Stimulated activated CD8-positive, alpha-beta memory T cell treated with anti-CD3 and anti-CD28 coated beads, Interleukin-15, amount 100 ng/mL, for 24 hours (primary cell): ENCODE measurements at regions not wholly inside any gene's neighbourhood (a gene's known extent, or its start where the extent isn't known, plus 50 kb on each side); places are given as distances from the start of the nearest gene placed in this dataset.

Experiments used
- DNase-seq: peaks from one replicate; pipeline ENCODE4 v3.0.0-alpha.2; 2020; ENCODE audit warnings: low read depth

DNA sequence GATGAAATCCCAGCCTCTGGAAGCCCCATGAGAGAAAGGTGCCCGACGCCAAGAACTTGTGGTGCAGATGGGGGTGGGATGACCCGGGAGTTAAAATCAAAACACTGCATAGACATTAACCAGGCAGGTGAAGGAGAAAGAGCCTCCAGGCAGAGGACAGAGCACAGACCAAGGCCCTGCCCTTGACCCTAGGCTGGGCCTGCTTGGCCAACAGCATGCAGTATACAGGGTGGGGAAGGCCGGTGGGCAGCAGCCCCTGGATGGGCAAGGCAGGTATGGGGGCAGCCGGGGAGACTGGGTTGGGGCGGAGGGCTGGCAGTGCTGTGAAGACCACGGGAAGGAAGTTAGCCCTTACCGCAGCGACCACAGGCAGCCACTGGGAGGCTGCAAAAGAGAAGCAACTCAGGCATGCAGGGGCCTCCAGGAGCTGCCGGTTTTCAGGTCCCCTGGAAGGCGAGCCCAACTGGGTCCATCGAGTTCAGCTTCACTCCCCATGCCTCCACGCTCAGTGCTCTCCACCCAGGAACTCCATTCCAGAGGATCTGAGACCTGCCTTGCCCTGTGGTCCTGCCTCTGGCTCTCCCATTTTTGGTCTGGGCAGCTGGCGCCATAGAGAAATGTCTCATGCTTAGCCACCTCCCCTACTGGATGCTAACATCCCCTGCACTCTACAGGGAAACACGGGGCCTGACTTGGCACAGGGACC is 81.2 kb downstream of the C16orf95 start:
- DNase-seq, result no peak

DNA sequence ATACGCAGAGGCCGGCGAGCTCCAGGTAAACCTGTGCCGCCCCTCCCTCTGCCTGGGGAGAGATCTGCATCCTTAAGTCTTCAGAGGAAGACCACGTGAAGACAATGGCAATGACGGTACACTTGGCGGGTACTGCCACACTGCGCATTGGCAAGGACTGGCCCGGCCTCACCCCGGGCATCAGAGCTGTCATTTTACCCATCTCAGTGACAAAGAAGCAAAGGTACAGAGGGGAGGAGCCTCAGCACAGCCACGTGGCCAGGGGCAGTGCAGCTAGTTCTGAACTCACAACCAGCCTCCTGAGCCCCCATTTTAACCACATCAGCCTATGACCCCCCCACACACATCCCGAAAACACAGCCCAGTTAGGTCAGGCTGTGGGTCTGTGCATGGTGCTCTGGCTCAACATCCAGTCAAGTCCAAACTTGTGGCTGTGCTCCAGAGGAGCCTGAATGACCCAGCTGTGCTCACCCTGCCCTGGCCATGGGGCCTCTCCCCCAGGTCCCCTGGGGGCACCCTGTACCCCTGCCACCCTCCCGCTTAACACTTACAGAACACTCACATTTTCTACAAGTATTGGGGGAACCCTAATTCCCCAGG is 80.6 kb downstream of the C16orf95 start:
- no peak for DNase-seq

DNA sequence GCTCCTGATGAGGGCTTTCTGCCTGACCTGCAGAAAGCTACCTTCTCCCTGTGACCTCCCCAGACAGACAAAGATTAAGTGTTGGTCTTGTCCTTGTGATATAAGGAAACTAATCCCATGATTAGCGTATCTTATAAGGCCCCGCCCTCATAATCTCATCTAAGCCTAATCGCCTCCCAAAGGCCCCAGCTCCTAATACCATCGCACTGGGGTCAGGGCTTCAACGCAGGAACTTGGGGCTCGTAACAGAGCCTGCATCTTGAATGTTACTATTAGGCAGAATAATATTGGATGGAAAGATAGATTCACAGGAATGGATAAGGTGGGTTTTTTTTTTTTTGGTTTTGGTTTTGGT is 78.9 kb downstream of the C16orf95 start:
- no peak for DNase-seq

DNA sequence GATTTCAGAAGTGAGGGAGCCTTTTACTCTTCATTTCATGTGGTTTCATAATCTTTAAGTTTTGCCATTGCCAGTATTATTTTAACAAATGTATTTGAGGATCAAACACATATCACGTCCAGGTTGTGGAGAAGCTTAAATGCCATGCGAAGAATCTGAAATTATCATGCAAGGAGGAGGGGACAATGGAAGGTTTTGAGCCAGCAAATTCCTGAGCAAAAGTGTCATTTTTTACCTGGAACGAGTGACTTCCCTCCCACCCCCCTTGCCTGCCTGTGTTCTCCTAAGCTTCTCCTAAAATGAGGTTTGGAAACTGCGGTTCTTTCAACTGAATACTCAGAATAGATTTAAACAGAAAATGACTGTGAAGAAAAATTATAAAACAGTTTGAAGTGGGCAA is 77.6 kb downstream of the C16orf95 start:
- DNase-seq, result no peak

DNA sequence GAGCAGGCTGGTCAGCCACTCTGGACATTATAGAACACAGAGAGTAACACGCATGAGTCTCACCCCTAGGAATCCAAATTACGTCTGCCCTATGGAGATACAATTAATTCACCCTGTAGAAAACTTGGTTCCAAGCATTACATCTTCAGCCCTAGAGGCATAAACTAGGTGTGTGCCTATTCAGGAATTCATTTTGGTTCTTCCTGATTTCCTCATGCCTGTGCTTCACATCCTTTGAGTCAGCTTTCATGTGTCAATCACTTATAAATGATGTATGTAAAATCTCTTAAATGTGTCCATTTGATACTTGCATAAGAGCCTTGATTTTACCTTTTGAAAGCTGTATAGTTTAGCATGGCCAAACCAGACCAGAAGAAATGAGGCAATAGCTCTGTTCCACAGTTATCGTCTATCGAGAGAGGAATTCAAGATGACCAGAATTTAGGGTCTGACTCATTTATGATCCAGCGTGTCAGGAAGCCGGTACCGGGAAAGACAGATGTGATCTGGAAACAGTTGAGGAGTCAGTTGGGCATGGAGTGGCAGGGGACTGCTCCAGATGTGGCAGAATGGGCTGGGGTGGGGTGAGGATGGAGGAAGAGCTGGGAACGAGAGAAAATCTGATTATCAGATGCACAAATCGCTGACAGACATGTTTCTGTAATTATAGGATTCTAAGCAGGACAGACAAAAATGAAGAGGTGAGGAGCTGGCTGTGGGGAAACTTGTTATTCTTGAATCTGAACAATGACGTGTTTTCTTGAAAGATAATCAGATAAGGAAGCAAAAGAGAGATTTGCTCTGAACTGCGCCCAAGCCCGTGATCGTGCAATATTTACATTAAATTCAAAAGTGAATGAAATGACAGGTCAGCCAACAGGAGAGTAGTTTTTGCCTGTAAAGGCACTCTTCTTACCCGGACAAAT is 76.7 kb downstream of the C16orf95 start:
- no peak for DNase-seq

DNA sequence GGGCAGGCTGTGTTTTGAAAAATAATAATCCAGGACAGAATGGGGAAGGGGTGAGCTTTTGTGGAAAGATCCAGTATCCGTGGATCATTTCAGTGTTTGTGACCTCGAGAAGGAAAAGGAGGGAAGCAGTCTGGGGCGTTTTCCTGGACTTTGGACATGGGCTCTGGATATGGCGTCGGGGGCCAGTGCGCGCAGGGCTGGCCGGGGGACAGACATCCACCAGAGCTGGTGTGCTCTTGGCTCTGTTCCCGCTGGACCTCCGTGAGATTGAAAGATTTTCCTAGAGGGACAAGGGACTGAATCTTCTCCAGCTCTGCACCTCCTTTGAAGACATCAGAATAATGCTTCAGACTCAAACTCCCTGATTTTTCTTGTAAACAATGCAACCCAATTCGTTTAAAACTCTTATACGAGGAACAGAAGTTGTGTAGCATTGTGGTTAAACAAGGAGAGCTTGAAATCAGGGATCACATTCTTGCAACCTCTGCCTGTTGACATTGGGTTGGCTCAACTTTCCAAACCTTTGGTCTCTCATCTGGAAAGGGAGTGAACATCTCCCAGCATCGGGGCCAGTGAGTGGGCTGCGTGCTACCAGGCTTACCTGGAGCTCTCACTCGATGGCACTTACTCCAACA is 75.9 kb downstream of the C16orf95 start:
- no peak for DNase-seq

DNA sequence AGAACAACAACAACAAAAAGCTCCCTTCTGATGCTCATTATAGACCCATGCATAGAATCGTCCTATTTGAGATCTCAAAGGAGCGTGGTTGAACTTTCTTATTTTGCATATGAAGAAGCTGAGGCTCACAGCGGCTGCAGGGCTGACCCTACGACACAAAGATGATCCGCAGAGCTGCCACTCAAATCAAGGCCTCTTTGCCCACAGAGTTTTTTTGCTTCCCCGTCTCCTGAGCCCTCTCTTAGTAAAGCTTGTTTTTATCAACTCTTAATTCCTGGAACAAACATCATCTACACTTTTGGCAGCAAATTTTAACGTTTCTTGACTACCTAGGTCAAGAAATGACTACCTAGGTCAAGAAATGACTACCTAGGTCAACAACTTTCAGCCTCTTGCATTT is 73.7 kb downstream of the C16orf95 start:
- no peak for DNase-seq

DNA sequence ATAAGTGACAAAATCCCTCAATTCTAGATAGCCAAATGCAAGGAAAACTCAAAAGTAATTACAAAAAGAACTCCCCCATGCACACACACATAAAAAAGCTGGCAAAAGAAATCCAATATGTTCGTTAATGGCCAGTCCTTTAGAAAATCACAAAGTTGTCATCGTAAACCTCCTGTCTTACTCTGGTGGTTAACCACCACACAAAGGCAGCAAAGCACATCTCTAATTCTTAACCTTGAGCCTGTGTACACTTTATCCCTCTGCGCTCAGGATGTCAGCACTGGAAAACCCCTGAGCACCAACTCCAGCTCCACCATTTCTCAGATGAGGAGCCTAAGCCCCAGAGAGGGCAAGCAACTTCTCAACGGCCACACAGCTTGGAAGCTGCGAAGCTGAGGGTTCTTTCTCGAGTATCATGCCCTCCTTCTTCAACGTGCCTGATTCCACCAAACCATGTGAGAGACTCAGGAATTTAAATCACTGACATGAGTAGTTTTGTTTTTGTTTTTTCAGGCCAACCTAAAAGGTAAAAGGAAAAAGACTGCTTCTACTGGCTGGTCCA is 72.5 kb downstream of the C16orf95 start:
- no peak for DNase-seq

DNA sequence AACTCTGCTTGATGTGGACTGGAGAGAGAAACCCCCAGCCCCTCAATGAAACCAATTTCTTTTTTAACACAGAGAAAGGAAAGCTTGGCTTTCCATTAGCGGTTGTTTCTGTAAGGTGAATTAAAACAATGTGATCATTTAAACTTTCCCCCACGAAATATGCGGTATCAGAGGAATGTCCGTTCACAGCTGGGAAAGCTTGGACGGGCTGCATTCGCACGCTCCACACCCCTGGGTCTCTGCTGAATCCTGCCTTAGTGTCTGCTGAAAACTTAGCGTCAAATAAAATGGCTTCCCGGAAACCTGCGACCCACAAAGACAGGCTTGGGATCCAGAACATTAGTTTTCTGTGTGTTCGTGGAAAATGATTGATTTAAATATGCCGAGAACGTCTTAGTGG is 71.7 kb downstream of the C16orf95 start:
- DNase-seq, result no peak

DNA sequence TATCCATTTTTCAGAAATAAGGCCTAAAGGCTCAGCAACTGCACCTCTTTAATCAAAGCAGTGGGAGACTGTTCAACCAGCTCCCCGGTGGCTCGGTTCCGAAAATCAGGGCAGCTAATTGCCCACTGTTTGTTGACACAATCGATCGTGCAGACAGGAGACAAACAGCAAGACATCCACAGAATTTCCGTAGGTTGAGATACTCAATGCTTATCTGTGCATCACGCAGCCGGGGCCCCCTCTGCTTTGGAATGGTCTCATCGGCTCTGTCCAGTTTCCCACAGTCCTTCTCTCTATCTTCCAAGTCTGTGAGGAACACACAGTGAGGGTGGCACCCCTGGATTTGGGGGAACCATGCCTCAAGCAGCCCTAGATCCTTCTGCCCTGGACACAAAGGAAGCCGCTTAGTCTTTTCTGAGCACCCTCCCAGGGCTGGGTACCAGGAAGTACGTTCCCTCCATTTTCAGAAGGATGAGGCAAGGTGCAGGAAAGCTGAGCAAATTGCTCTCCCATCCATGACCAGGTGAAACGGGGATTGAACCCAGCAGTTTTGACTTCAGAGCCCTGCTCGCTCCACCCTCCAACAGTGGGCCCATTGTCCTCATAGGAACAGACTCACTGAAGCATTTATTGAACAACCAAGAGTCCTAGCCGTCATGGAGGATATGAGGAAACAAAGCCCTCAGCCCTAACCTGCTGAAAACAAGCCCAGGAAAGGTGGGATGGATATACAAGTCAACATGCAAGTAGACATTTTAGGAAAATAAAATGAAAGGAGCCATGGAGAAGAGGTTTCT is 70.7 kb downstream of the C16orf95 start:
- no peak for DNase-seq

DNA sequence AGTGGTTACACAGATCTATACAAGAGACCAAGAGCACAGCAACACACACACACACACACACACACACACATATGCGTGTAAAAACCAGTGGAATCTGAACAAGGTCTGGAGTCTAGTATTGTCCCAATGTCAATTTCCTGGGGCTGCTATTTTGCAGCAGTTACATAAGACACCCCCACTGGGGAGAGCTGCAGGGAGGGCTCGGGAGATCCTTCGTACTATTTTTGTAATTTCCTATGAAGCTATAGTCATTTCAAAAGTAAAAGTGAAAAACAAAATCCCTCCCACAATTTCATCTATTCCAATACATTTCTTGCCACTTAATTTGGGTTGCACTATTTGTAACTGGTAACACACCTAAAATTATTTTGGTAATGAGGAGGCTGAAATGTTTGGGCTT is 68.5 kb downstream of the C16orf95 start:
- no peak for DNase-seq

DNA sequence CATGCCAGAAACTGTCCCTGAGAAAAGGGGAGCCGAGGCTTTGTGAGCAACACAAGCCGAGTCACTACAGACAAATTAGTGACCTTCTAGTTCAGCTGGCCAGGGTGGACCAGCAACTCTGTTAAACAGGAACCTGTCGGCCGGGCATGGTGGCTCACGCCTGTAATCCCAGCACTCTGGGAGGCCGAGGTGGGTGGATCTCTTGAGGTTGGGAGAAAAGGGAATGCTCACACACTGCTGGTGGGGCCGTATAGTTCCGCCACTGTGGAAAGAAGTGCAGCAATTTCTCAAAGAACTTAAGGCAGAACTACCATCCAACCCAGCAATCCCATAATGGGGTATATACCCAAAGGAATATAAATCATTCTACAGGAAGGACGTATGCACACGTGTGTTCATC is 67.8 kb downstream of the C16orf95 start:
- DNase-seq, result no peak

DNA sequence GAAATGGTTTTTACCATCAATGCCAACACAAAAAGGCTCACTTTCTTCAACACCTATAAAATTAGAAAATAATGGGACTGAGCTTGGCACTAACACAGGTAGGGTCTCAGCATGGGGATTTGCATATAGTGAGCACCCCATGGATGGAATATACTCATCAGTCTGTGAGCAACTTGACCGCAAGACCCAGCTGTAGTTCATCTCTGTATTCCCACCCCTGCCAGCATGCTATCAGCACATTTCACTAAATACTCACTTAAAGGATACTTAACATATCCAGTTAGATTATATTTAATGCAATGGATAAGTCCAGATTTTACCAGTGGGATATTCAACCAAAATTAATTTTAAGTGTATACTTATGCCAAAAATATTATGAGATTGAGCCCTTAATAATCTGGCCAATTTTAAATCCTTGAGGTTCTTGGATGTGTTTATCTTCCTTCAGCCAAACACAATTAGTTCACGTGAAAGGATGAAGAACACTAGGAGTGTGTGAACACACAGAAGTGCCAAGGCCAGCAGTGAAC is 66.7 kb downstream of the C16orf95 start:
- DNase-seq, result no peak

DNA sequence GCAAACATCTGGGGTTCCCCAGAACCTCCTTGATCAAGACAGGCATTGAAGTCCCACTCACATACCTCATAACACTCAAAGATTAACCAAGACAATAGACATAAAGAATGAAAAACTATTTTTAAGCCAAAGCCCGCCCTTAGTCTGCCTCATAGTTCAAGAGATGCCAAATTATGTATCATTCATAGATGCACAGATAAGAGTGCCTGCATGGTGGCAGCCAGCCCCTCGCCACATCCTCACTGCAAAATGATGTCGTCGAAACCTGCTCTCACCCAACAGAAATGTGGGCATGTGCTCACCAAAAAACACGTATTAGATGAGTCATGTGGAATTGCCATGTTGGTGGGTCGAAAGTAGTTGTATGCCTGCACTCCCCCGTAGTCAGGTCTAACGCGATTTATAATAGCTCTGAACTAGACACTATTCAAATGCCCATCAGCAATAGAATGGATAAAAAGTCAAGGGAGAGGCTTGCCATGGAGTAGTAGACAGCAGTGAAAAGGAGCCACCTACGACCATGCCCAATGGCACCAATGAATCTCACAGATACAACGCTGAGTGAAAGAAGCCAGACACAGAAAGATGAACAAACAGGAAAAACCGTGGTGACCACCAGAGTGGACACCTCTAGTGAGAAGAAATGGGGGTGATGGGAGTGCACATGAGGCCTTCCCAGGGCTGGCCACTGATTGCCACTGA is 64.8 kb downstream of the C16orf95 start:
- DNase-seq, result no peak
